ENCODE measurements at regions not wholly inside any gene's neighbourhood (a gene's known extent, or its start where the extent isn't known, plus 50 kb on each side); places are given as distances from the start of the nearest gene placed in this dataset.
A peak's percentile ranks its signal among the peaks of the same experiment; 100 is the strongest.

- no peak for DNase-seq (ENCODE audit: low read depth, low spot score)
Measured at GRCh38 chr1:67948151-67949080, 102.0 kb downstream of the DIRAS3 start.

DNA sequence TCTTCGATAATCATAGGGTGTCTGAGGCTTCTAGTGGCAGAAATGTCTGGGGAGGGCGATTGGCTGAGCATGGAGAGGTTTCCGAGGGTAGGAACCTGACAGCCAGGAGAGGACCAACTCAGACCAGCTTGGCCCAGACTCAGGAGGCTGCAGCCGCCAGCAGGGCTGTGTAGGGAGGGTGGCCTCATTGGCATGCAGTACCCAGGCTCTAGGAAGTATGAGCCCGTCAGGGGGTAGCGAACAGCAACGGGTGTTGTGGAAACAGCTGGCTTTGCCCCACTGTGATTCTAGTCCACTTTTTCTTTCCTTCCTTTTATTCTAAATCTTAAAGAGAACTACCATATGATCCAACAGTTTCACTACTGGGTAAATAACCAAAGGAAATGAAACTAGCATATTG lies 103.3 kb downstream of the DIRAS3 start:
- DNase-seq (ENCODE audit: low read depth, low spot score): no peak

DNA sequence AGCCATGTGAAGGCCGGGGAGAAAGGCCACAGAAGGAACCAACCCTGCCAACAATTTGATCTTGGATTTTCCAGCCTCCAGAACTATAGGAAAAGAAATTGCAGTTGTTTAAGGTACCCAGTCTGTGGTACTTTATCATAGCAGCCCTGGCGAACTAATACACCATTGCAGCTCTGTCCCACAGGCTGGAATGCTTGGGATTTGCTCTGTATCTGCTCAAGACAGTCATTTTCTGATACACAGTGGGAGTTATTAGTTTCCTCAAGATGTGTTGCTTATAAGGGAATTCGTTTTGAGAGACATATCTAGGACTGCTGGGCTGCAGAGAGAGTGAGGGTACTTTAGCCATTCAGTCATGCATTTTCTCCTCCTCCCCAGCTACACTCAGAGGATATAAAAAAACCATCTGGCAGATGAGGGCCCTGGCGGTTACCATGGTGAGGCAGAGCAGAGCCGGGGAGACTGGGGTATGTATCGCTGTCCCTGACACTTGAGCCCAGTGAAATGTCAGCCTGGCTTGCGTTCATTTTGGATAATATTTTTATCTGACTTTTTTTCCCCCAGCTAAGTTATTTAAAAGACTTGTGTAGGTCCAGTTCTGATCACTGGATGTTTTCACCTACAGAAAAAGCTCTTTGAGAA lies 104.6 kb downstream of the DIRAS3 start:
- DNase-seq (ENCODE audit: low read depth, low spot score): peak; percentile 10

DNA sequence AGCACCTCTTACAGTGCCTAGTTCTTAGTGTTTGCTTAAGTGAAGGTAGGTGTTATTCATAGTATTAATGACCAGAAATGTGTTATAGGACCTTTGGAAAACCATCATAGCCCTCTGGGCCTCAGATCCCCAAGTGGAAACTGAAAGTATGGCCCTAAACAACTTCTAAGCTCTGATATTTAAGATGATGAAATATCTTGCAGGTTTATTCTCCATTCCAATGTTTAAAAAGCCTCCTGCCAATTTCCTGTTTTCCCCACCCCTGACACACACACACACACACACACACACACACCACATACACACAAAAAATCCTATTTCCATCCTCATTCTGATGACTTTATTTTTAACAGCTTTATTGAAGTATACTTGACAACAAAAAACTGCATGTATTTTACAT lies 108.2 kb downstream of the DIRAS3 start:
- DNase-seq (ENCODE audit: low read depth, low spot score): no peak

- no peak for DNase-seq (ENCODE audit: low read depth, low spot score)
Measured at GRCh38 chr1:67941746-67942145, 108.5 kb upstream of the GNG12 start.

DNA sequence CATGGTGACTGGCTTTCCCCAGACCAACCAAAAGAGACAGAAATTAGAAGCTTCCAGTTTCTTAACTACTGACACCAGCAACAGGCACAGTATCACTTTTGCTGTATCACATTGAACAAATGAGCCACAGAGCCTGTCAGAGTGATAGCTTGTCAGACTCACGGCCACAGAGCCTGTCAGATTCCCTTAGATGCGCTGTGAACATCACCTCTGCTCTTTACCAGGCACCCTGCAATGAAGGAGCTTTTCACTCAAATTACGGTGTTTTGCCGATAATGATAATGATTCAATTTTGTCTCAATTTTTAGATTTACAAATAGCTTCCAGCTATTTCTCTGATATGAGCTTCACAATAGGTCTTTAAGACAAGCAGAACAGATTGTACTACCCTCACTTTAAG lies 107.9 kb upstream of the GNG12 start:
- DNase-seq (ENCODE audit: low read depth, low spot score): no peak

- no peak for DNase-seq (ENCODE audit: low read depth, low spot score)
Measured at GRCh38 chr1:67939942-67940341, 106.7 kb upstream of the GNG12 start.

DNA sequence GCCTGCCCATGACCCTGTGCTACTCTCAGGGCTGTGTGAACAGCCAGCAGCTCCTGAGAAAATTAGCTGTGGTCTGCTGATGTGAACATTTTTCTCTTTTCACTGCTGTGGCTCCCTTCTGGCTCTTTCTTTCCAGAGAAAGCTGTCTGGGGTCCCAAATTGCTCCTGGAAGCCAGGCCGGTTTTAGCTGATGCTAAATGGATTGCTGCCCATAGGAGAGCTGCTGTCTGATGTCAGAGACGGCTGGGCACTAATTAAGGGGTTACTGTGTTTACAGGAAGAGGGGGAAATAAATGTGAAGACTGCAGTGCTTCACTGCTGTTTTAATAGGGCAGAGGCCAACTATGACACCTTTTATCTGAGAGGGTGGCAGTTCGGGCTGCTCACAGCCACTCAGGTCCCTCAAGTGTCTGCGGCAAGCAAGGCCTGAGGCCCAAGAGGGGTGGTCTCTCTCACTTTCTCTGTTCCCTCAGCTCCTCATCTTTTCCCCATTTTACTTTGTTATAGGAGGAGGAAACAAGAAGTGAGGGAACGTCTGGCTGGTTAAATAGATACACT lies 106.0 kb upstream of the GNG12 start:
- DNase-seq (ENCODE audit: low read depth, low spot score): no peak

GRCh38 chr1:67937651-67938050 lies 104.4 kb upstream of the GNG12 start:
- DNase-seq (ENCODE audit: low read depth, low spot score): no peak

- DNase-seq (ENCODE audit: low read depth, low spot score): no peak
Measured at GRCh38 chr1:67937010-67937409, 103.7 kb upstream of the GNG12 start.

DNA sequence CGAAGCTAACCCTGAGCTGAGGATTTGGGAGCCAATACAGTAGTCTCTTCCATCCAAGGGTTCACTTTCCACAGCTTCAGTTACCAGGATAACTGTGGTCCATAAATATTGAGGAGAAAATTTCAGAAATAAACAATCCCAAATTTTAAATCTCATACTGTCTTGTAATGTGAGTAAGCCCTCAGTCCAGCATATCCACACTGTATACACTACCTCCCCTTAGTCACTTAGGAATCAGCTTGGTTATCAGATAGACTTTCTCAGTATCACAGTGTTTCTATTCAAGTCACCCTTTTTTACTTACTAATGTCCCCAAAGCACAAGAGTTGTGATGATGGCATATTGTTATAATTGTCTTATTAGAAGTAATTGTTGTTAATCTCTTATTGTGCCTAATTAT lies 102.3 kb upstream of the GNG12 start:
- DNase-seq (ENCODE audit: low read depth, low spot score): no peak

DNA sequence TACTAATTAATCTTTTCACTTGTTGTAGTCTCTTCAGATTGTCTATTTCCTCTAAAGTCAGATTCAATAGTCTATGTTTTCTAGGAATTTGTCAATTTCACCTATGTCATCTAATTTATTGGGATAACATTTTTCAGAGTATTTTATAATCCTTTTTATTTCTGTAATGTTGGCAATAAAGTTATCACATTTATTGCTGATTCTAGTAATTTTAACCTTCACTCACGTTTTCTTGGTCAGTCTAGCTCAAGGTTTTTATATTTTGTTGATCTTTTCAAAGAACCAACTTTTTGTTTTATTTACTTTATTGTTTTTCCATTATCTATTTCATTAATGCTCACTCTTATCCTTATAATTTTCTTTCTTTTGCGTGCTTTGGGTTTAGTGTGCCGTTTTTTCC lies 97.9 kb upstream of the GNG12 start:
- DNase-seq (ENCODE audit: low read depth, low spot score): no peak

GRCh38 chr1:67923074-67923473 lies 89.8 kb upstream of the GNG12 start:
- DNase-seq (ENCODE audit: low read depth, low spot score): no peak

GRCh38 chr1:67921725-67922489 lies 88.6 kb upstream of the GNG12 start:
- DNase-seq (ENCODE audit: low read depth, low spot score): no peak

- no peak for DNase-seq (ENCODE audit: low read depth, low spot score)
Measured at GRCh38 chr1:67919274-67920072, 86.2 kb upstream of the GNG12 start.

- DNase-seq (ENCODE audit: low read depth, low spot score): no peak
Measured at GRCh38 chr1:67918067-67918466, 84.8 kb upstream of the GNG12 start.

DNA sequence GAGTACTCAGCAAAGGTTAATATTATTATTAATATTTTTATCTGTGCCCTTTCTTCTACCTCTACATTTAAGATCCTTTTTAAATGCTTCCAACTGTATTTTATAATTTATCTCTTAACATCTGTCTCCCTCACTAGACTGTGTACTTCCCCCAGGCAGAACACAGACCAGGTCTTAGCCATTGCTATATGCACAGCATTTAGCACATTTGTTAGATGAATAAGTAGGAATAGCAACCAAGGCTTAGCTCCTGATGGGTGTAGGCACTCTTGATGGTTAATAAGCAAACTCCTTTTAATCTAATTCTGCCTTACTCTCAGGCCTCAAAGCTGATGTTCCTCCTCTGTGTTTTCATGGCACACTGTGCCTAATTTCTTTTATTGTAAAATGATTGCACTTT lies 83.7 kb upstream of the GNG12 start:
- DNase-seq (ENCODE audit: low read depth, low spot score): no peak

- DNase-seq (ENCODE audit: low read depth, low spot score): no peak
Measured at GRCh38 chr1:67916140-67916886, 83.0 kb upstream of the GNG12 start.

DNA sequence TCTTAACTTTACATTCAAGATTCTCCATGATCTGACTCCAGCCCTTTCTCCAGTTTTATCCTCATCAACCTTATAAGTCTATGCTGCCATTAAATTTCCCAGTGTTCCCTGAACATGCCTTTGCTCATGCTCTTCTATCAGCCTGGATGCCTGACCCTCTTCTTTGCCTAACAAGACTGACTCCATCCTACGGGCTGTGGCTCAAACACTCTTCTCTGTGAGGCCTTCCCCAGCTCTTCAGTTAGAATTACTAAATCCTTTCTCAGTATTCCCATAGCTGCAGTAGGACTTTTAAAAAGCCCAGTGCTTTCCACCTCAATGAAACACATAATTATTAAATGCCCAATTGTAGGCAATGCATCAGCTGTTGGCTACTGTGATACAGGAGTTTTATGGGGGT lies 76.5 kb upstream of the GNG12 start:
- no peak for DNase-seq (ENCODE audit: low read depth, low spot score)

- no peak for DNase-seq (ENCODE audit: low read depth, low spot score)
Measured at GRCh38 chr1:67908250-67908936, 75.1 kb upstream of the GNG12 start.

Measured in ELF-1 (cell line).